Adrenal gland (tissue), 5 donors: ENCODE measurements at regions not wholly inside any gene's neighbourhood (a gene's known extent, or its start where the extent isn't known, plus 50 kb on each side); places are given as distances from the start of the nearest gene placed in this dataset.

Experiments
- CTCF ChIP-seq, 6 experiments: fragments of 450-650 bp in 4 of 6; fragments of 200-600 bp in 2 of 6; sonication (generic) in 1 of 6; IDR thresholded peaks; 1 replicate in 5 of 6; 2 replicates in 1 of 6; pipeline versions ENCODE4 v1.5.1 to v1.8.0; 2016 to 2021; ENCODE audit warnings: antibody characterized with exemption in 6 of 6, mild to moderate bottlenecking in 2 of 6, moderate library complexity in 1 of 6
- POLR2A ChIP-seq, 2 donors: fragments of 450-650 bp; IDR thresholded peaks; one replicate each; pipeline ENCODE4 v1.6.1; 2017; ENCODE audit warnings: antibody characterized with exemption in 2 of 2, mild to moderate bottlenecking in 2 of 2, moderate library complexity in 1 of 2
- donor health status: DM: no; HTN: no; CAD: no.

DNA sequence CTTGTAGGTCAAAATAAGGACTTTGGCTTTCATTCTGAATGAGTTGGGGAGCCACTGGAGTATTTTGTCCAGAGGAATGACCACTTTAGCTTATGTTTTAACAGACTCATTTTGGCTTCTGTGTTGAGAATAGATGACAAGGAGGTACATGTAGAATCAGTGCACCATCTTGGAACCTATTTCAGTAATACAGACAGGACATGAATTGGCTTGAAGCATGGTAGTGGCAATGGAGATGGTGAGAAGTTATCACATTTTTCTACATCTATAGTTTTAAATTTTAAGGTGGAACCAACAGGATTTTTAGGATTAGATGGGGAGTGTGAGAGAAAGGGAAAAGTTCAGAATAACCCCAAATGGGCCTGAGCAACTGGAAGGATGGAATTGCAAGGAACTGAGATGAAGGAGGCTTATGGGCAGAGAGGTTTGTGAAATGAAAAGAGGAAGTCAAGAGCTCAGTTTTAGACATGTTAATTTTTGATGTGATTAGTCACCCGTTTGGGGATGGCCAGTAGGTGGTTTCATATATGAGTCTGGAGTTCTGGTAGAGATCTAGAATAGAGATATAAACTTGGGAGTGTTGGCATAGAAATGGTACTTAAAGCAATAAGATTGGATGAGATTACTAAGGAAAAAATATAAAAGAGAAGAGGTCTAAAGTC, 89.2 kb upstream of the JAZF1 start:
- TF ChIP-seq POLR2A (IDR thresholded peaks at IDR 0.05) (no peak), CTCF (IDR thresholded peaks at IDR 0.05) (no peak)
